Brain microvascular endothelial cell (primary cell): ENCODE measurements at regions not wholly inside any gene's neighbourhood (a gene's known extent, or its start where the extent isn't known, plus 50 kb on each side); places are given as distances from the start of the nearest gene placed in this dataset.

Experiments
- DNase-seq: peaks from one replicate; pipeline ENCODE4 v3.0.0-alpha.2; 2020
- H3K27ac ChIP-seq: fragments of 250-450 bp; sonication (Bioruptor Pico); 2 replicates; pipeline ENCODE4 v1.5.1; 2020; ENCODE audit warnings: mild to moderate bottlenecking, moderate library complexity
- H3K27me3 ChIP-seq: fragments of 250-450 bp; sonication (Bioruptor Pico); replicated peaks from 2 replicates; pipeline ENCODE4 v1.5.1; 2020; ENCODE audit warnings: mild to moderate bottlenecking
- H3K36me3 ChIP-seq: fragments of 250-450 bp; sonication (Bioruptor Pico); replicated peaks from 2 replicates; pipeline ENCODE4 v1.5.1; 2020; ENCODE audit warnings: mild to moderate bottlenecking
- H3K4me3 ChIP-seq: 2 replicates; pipeline ENCODE4 v1.5.1; 2011; ENCODE audit warnings: low read depth, mild to moderate bottlenecking, control low read depth, low read length, moderate library complexity
- in situ Hi-C: cut with HindIII; loops from 2 replicates; pipeline ENCODE4 v1.10.0; 2017; ENCODE audit warnings: low sequenced_read_pairs, low pct_ligation_motif_present
- TF ChIP-seq, protein P1 (sequence below): IDR thresholded peaks from 2 replicates; pipeline ENCODE4 v1.5.1; 2011; ENCODE audit warnings: low read depth, mild to moderate bottlenecking, moderate library complexity, low read length, control low read depth, inconsistent platforms; ENCODE audit errors: missing control alignments

DNA sequence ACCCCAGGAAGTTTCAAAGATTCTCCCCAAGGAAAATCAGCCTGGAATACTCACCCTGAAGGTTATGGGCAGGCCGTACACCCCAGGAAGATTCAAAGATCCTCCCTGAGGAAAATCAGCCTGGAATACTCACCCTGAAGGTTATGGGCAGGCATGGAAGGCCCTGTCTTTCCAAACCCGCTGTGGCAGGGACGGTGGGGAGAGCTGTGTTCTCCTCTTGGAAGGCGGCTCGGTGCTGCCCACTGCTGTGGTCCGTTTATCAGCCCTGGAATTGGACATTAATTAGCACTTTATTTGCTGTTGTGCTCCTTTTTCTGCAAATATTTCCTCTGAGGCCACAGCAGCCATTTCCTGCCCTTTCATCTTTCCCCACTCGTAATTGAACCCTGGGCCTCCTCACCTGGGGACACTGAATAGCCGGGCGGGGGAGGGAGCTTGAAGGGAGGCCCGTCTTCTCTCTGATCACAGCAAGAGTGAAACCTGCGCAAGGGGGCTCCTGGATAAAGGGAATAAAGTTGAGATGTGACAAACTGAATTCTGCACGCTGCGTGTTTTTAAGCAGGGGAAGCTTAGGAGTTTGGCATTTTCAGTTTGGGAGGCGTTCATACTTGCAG, 308.7 kb upstream of the SALL3 start:
- in situ Hi-C loops: no loop called here
- DNase-seq: no peak
- no peak overlapping the region for H3K4me3 ChIP-seq
- H3K27me3 ChIP-seq: no peaks in the 10 kb centered on the region
- no peaks in the 10 kb centered on the region for H3K36me3 ChIP-seq
- TF ChIP-seq, protein P1, sequence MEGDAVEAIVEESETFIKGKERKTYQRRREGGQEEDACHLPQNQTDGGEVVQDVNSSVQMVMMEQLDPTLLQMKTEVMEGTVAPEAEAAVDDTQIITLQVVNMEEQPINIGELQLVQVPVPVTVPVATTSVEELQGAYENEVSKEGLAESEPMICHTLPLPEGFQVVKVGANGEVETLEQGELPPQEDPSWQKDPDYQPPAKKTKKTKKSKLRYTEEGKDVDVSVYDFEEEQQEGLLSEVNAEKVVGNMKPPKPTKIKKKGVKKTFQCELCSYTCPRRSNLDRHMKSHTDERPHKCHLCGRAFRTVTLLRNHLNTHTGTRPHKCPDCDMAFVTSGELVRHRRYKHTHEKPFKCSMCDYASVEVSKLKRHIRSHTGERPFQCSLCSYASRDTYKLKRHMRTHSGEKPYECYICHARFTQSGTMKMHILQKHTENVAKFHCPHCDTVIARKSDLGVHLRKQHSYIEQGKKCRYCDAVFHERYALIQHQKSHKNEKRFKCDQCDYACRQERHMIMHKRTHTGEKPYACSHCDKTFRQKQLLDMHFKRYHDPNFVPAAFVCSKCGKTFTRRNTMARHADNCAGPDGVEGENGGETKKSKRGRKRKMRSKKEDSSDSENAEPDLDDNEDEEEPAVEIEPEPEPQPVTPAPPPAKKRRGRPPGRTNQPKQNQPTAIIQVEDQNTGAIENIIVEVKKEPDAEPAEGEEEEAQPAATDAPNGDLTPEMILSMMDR: no peak
- H3K27ac ChIP-seq: no peak overlapping the region

DNA sequence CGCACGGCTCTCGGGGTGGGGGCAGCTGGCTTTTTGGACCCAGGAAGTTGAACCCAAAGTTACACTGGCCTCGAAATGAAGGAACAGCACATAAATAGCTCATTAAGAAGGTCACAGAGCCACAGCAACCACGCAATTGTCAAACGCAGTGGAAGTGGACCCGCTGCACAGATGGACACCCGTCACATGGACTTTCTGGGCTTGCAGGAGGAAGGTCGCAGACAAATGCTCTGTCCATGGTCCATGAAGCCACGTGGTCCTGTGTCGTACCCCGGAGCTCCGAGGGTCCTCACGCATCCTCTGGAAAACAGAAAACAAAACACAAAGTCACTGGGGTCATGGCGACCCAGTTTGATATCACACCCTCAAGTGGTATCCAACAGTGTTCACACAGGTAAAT, 308.1 kb upstream of the SALL3 start:
- H3K36me3 ChIP-seq: no peaks in the 10 kb centered on the region
- H3K27ac ChIP-seq: no peak overlapping the region
- in situ Hi-C loops: no loop called here
- TF ChIP-seq, protein P1: no peak
- no peak for DNase-seq
- H3K27me3 ChIP-seq: no peaks in the 10 kb centered on the region
- no peak overlapping the region for H3K4me3 ChIP-seq

DNA sequence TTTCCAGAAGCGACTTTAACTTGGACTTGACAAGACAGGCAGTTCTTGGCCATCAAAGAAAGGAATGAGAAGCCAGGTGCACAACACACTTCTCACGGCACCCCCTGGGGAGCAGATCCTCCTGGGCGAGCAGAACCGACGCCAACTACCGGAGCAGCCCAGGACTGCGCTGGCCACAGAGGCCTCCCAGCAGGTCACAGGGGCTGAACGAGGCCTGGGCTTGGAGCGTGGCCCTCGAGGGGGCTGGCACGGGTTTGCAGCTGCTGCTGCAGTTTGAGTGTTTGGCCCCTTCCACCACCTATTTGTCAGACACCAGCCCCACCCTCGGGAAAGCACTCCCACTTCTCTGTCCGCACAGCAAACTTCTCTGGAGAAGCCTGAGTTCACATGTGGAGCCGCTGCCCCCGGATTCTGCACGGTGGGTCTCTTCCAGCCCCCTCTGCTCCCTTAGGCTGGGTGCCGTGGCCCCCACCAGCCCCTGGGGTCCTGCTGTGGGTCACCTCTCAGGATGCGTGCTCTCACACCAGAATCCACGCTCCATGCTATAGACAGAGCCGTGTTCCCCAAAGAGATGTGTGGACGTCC, 306.7 kb upstream of the SALL3 start:
- no peak for DNase-seq
- no peaks in the 10 kb centered on the region for H3K36me3 ChIP-seq
- TF ChIP-seq, protein P1: no peak
- H3K27me3 ChIP-seq: no peaks in the 10 kb centered on the region
- in situ Hi-C loops: no loop called here
- H3K27ac ChIP-seq: no peak overlapping the region
- no peak overlapping the region for H3K4me3 ChIP-seq

DNA sequence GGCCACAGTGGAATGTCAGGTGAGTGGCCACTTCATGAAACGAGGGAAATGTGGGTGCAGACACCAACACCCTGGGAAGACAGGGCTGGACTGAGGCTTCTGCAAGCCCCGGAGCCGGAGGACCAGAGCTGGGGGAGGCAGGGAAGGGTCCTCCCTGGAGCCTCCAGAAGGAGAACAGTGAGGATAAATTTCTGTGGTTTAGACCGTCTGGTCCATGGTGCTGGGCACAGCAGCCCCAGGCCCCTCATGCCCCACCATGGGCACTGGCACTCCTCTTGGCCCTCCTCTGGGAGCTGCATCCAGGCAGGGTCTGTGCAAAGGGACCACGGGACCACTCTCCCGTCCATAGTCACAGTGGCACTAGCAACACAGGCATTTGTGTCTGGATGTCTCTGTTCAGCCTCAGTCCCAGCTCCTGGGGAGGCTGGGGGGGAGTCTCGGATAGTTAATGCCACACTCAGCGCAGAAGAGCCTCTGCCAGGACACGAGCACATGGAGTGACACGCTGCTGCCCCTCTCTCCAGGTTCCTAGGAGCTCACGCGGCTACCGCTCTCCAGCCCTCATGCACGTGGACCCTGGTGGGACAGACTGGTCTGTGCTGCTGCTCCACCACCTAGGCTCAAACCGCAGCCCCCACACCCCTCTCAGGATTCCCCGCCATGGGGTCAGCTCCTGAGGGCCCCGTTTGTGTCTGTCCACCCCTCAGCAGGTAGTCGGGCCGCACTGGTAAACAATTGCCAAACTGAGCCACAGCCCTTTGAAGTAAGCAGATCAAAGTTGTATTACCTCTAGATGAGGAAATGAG, 305.9 kb upstream of the SALL3 start:
- DNase-seq: no peak
- no peaks in the 10 kb centered on the region for H3K36me3 ChIP-seq
- H3K27ac ChIP-seq: no peak overlapping the region
- TF ChIP-seq, protein P1: no peak
- in situ Hi-C loops: no loop called here
- H3K4me3 ChIP-seq: no peak overlapping the region
- H3K27me3 ChIP-seq: no peaks in the 10 kb centered on the region

DNA sequence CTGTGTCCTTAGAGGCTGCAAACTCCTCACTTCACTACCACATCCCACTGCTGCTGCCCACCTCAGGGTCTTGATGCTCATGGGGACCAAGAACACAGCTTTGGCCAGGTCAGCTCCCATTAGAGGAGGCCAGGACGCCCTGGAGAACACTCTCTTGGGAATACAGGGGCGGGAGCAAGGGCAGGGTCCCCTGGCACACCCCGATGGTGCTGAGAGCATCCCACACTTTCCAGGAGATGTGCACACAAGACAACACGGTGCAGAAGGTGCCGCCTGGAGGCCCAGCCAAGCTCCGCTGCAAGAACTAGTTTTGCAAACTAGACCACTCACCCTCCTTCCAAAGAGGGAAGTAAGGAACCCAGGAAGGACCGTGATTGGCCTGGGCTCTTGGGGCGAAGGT, 304.4 kb upstream of the SALL3 start:
- in situ Hi-C loops: no loop called here

More for the DNA sequence above, 304.4 kb upstream of the SALL3 start:
- no peak for DNase-seq
- no peak overlapping the region for H3K27ac ChIP-seq
- H3K4me3 ChIP-seq: no peak overlapping the region
- TF ChIP-seq, protein P1: no peak
- H3K27me3 ChIP-seq: no peaks in the 10 kb centered on the region
- H3K36me3 ChIP-seq: no peaks in the 10 kb centered on the region
